Hepatocyte (in vitro differentiated cells): ENCODE measurements at regions not wholly inside any gene's neighbourhood (a gene's known extent, or its start where the extent isn't known, plus 50 kb on each side); places are given as distances from the start of the nearest gene placed in this dataset.

Experiments used
- CTCF ChIP-seq: fragments of 200-600 bp; sonication (generic); IDR thresholded peaks from 2 replicates; pipeline ENCODE4 v1.5.1; 2016; ENCODE audit warnings: antibody characterized with exemption, mild to moderate bottlenecking; ENCODE audit not compliant: poor library complexity
- EZH2 ChIP-seq: fragments of 200-600 bp; sonication (generic); IDR thresholded peaks from 2 replicates; pipeline ENCODE4 v1.6.1; 2016; ENCODE audit warnings: antibody characterized with exemption, mild to moderate bottlenecking, borderline replicate concordance
- EZH2phosphoT487 ChIP-seq: fragments of 200-600 bp; sonication (generic); IDR thresholded peaks from one replicate; pipeline ENCODE4 v1.6.1; 2018; ENCODE audit warnings: antibody characterized with exemption, mild to moderate bottlenecking, low read depth, moderate library complexity; ENCODE audit not compliant: unreplicated experiment, severe bottlenecking

GRCh38 chr14:53380867-53381225 is 227.7 kb upstream of the DDHD1 start:
- TF ChIP-seq CTCF (no peak), EZH2 (no peak), EZH2phosphoT487 (no peak)
